ENCODE measurements at regions not wholly inside any gene's neighbourhood (a gene's known extent, or its start where the extent isn't known, plus 50 kb on each side); places are given as distances from the start of the nearest gene placed in this dataset.

DNA sequence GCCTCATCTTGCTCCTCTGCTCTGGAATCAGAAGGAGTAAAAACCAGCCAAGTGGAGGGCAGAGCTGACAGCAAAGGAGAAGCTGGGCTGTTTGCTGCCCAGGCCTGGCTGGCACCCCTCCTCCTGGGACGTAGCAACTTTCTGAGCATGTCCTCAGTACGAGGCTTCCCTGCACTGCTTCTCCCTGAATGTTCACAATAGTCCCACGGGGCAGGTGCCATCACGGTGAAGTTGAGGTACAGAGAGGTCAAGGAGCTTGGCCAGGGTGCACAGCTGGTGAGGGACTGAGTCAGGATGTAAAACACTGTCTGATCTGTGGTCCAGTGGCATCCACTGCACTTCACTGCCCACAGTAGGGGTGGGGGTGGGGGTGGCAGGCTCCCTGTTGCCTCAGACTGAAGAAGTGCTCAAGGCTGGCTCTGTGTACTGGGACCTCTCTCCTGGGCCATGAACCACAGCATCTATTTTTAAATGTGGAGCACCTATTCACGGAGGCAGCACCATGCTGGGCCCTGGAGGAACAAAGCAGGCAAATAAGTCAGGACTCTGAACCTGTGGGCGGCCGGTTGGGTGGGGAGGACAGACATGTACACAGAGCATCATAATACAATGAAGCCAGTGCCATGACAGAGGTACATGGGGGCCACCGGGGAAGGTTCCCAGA lies 369.5 kb downstream of the SEC14L1 start:
- H2AFZ ChIP-seq (ENCODE audit: low read depth, low read length): no peak overlapping the region
- no peaks in the 10 kb centered on the region for H3K4me1 ChIP-seq (ENCODE audit: low read length)
- peaks cover 6% of the 10 kb centered on the region; the same call in 1 of the 2 replicates for H3K27me3 ChIP-seq (ENCODE audit: low read depth, low read length)
- H3K9ac ChIP-seq (ENCODE audit: low read length): no peak overlapping the region
- H4K20me1 ChIP-seq (ENCODE audit: insufficient read depth, low read length): no peaks in the 10 kb centered on the region
- no peak overlapping the region for H3K4me3 ChIP-seq (ENCODE audit: low read length)
- H3K36me3 ChIP-seq (replicated peaks; ENCODE audit: low read depth, low read length): no peaks in the 10 kb centered on the region
- H3K4me2 ChIP-seq (ENCODE audit: low read length): no peak overlapping the region
- H3K27ac ChIP-seq (ENCODE audit: low read length): no peak overlapping the region
- H3K9me3 ChIP-seq (ENCODE audit: insufficient read depth, low read length): peaks cover 3% of the 10 kb centered on the region; the same call in 1 of the 2 replicates
- TF ChIP-seq, protein P1, sequence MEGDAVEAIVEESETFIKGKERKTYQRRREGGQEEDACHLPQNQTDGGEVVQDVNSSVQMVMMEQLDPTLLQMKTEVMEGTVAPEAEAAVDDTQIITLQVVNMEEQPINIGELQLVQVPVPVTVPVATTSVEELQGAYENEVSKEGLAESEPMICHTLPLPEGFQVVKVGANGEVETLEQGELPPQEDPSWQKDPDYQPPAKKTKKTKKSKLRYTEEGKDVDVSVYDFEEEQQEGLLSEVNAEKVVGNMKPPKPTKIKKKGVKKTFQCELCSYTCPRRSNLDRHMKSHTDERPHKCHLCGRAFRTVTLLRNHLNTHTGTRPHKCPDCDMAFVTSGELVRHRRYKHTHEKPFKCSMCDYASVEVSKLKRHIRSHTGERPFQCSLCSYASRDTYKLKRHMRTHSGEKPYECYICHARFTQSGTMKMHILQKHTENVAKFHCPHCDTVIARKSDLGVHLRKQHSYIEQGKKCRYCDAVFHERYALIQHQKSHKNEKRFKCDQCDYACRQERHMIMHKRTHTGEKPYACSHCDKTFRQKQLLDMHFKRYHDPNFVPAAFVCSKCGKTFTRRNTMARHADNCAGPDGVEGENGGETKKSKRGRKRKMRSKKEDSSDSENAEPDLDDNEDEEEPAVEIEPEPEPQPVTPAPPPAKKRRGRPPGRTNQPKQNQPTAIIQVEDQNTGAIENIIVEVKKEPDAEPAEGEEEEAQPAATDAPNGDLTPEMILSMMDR (IDR thresholded peaks at IDR 0.05; ENCODE audit: low read depth, low read length): no peak
- TF ChIP-seq EZH2phosphoT487 (IDR thresholded peaks at IDR 0.05; ENCODE audit: low read depth): no peak
- H3K79me2 ChIP-seq (ENCODE audit: low read length): no peaks in the 10 kb centered on the region

DNA sequence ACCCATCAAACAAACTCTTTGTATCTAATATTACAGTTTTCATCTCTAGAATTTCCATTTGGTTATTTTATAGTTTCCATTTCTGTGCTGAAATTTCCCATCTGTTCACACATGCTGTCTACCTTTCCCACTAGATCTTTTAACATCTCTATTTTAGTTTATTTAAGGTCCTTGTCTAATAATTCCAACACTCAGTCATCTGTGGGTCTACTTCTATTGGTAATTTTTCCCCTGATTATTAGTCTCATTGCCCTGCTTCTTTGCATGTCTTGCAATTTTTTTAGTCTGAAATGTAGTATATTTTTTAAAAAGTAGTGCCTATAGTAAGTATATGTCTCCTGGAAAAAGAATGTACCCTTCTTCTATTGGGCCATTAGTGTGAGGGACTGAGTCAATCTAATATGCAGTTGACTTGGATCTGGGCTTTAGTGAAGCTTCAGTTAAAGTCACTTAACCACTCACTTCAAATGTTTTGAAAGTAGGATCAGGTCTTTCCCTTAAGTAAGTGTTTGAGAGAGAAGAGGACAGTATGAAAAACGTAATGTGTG lies 370.8 kb downstream of the SEC14L1 start:
- TF ChIP-seq, protein P1 (IDR thresholded peaks at IDR 0.05; ENCODE audit: low read depth, low read length): no peak
- no peak for TF ChIP-seq EZH2phosphoT487 (IDR thresholded peaks at IDR 0.05; ENCODE audit: low read depth)
- Histone ChIP-seq H3K27me3 (ENCODE audit: low read depth, low read length) (peaks cover 6% of the 10 kb centered on the region; the same call in 1 of the 2 replicates), H3K79me2 (ENCODE audit: low read length) (no peaks in the 10 kb centered on the region), H3K4me1 (ENCODE audit: low read length) (no peaks in the 10 kb centered on the region), H3K4me3 (ENCODE audit: low read length) (no peak overlapping the region), H3K9me3 (ENCODE audit: insufficient read depth, low read length) (peaks cover 3% of the 10 kb centered on the region; the same call in 1 of the 2 replicates), H3K4me2 (ENCODE audit: low read length) (no peak overlapping the region), H2AFZ (ENCODE audit: low read depth, low read length) (no peak overlapping the region), H3K9ac (ENCODE audit: low read length) (no peak overlapping the region), H3K27ac (ENCODE audit: low read length) (no peak overlapping the region), H3K36me3 (replicated peaks; ENCODE audit: low read depth, low read length) (no peaks in the 10 kb centered on the region), H4K20me1 (ENCODE audit: insufficient read depth, low read length) (no peaks in the 10 kb centered on the region)

DNA sequence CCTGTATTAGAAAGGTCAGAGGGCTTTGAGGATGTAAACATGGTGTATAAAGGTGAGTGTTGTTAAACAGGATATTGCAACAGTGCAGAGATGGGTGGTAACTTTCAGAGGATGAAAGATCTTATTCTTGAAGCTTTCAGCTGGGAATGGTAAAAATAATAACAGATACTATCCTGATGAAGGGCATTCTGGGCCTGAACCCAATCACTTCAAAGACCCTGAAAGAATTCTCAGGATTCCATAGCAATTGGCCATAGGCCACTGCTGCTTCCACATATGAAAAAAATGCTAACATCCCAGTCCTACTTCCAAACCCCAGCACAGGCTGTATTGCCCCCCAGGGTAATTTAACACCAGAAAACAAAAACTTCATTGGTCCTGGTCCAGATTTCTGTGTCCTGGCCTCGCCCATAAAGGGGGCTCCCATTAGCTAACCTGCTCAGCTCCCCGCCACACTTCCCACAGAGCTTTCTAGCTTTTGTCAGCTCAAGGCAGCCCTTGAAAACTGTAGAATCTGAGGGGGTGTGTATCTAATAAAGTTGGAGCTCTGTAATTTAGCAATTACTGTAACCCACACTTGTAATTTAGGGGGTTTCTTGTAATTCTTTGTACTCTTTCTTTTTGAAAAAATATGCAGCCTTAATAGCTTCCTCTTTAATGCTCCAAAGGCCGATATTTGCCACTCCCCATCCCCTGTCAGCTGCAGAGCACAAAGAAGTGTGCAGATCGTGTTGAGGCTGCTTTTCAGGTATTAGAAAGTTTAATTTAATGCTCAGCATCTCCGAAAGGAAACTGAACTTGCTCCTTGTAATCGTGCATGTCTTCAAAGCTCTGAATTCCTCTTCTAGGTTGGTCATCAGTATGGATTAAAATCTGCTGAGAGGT lies 371.5 kb downstream of the SEC14L1 start:
- peaks cover 3% of the 10 kb centered on the region; the same call in 1 of the 2 replicates for H3K9me3 ChIP-seq (ENCODE audit: insufficient read depth, low read length)
- no peak overlapping the region for H3K27ac ChIP-seq (ENCODE audit: low read length)
- H3K27me3 ChIP-seq (ENCODE audit: low read depth, low read length): peaks cover 10% of the 10 kb centered on the region; the same call in 1 of the 2 replicates
- H3K9ac ChIP-seq (ENCODE audit: low read length): no peak overlapping the region
- TF ChIP-seq, protein P1 (IDR thresholded peaks at IDR 0.05; ENCODE audit: low read depth, low read length): no peak
- no peak for TF ChIP-seq EZH2phosphoT487 (IDR thresholded peaks at IDR 0.05; ENCODE audit: low read depth)
- no peak overlapping the region for H3K4me3 ChIP-seq (ENCODE audit: low read length)
- no peaks in the 10 kb centered on the region for H3K79me2 ChIP-seq (ENCODE audit: low read length)
- no peak overlapping the region for H3K4me2 ChIP-seq (ENCODE audit: low read length)
- no peaks in the 10 kb centered on the region for H3K36me3 ChIP-seq (replicated peaks; ENCODE audit: low read depth, low read length)
- H2AFZ ChIP-seq (ENCODE audit: low read depth, low read length): no peak overlapping the region
- no peaks in the 10 kb centered on the region for H3K4me1 ChIP-seq (ENCODE audit: low read length)
- H4K20me1 ChIP-seq (ENCODE audit: insufficient read depth, low read length): no peaks in the 10 kb centered on the region

DNA sequence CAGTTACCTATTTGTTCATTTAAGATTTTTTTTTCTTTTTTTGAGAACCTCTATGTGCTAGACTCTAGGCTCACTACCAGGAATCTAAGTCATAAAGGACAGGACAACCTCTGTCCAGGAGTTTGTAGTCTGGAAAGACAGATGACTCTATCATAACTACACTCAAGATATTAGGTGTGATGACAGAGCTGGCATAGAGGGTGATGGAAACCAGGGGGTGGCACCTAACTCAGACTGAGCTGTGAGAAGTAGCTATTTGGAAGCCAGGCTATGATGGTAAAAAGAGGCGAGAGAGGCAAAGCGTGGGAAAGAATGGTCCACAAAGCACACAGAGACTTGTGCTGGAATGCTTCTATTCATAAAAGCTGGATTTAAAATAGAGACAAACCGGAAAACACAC lies 372.3 kb downstream of the SEC14L1 start:
- H4K20me1 ChIP-seq (ENCODE audit: insufficient read depth, low read length): no peaks in the 10 kb centered on the region
- H3K27me3 ChIP-seq (ENCODE audit: low read depth, low read length): peaks cover 10% of the 10 kb centered on the region; the same call in 1 of the 2 replicates
- no peaks in the 10 kb centered on the region for H3K79me2 ChIP-seq (ENCODE audit: low read length)
- H3K4me2 ChIP-seq (ENCODE audit: low read length): no peak overlapping the region
- H3K9me3 ChIP-seq (ENCODE audit: insufficient read depth, low read length): peaks cover 3% of the 10 kb centered on the region; the same call in 1 of the 2 replicates
- H3K36me3 ChIP-seq (replicated peaks; ENCODE audit: low read depth, low read length): no peaks in the 10 kb centered on the region
- no peak for TF ChIP-seq EZH2phosphoT487 (IDR thresholded peaks at IDR 0.05; ENCODE audit: low read depth)
- no peak overlapping the region for H2AFZ ChIP-seq (ENCODE audit: low read depth, low read length)
- H3K9ac ChIP-seq (ENCODE audit: low read length): no peak overlapping the region
- H3K4me3 ChIP-seq (ENCODE audit: low read length): no peak overlapping the region
- no peak overlapping the region for H3K27ac ChIP-seq (ENCODE audit: low read length)
- no peaks in the 10 kb centered on the region for H3K4me1 ChIP-seq (ENCODE audit: low read length)

Measured in OCI-LY3 (cell line).